ENCODE measurements at regions not wholly inside any gene's neighbourhood (a gene's known extent, or its start where the extent isn't known, plus 50 kb on each side); places are given as distances from the start of the nearest gene placed in this dataset.

DNA sequence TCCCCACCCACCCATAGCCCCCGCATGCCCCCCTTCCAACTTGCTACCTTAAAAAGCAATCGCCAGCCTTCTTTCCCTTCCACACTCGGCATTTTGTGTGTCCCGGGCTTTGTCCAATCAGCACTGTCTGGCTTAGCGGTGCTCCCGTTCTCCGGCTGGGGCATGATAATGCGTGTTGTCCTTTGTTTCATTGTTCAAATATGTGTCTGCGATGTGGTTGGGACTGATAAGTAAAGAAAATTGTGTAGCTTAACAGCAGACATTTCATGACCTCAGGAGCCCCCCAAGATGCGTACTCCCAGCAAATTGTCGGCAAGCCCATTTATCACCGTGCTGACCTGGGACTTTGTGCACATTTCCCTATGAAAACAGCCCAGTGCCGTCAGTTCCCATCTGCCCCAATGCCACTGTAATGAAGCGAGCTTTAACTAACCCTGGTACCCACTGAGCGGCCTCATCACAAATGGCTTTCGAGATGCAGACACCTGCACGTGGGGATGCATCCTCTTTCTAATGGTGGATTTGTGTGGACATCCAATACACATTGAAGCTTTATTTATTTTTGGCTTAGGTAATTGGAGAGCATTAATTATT, 167.0 kb upstream of the E2F8 start:
- TF ChIP-seq, protein P1, sequence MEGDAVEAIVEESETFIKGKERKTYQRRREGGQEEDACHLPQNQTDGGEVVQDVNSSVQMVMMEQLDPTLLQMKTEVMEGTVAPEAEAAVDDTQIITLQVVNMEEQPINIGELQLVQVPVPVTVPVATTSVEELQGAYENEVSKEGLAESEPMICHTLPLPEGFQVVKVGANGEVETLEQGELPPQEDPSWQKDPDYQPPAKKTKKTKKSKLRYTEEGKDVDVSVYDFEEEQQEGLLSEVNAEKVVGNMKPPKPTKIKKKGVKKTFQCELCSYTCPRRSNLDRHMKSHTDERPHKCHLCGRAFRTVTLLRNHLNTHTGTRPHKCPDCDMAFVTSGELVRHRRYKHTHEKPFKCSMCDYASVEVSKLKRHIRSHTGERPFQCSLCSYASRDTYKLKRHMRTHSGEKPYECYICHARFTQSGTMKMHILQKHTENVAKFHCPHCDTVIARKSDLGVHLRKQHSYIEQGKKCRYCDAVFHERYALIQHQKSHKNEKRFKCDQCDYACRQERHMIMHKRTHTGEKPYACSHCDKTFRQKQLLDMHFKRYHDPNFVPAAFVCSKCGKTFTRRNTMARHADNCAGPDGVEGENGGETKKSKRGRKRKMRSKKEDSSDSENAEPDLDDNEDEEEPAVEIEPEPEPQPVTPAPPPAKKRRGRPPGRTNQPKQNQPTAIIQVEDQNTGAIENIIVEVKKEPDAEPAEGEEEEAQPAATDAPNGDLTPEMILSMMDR (IDR thresholded peaks at IDR 0.05; ENCODE audit: insufficient read depth, low read depth, low read length), result no peak
- TF ChIP-seq EZH2 (IDR thresholded peaks at IDR 0.05; ENCODE audit: insufficient read depth, low read length), result no peak
